HepG2 (cell line): ENCODE measurements at regions not wholly inside any gene's neighbourhood (a gene's known extent, or its start where the extent isn't known, plus 50 kb on each side); places are given as distances from the start of the nearest gene placed in this dataset.

Source experiments
- BRD4 ChIP-seq: sonication (generic); formaldehyde crosslinking; IDR thresholded peaks from 2 replicates; pipeline ENCODE4 v1.4.0; 2020; ENCODE audit warnings: missing genetic modification reagents
- CHD2 ChIP-seq: IDR thresholded peaks from 2 replicates; pipeline ENCODE4 v1.6.1; 2011; ENCODE audit warnings: low read depth, low read length, improper control_type of control experiment
- FOXK1 ChIP-seq: sonication (generic); formaldehyde crosslinking; IDR thresholded peaks from 2 replicates; pipeline ENCODE4 v1.4.0; 2020; ENCODE audit warnings: low read depth, missing genetic modification reagents, borderline replicate concordance
- HHEX ChIP-seq: IDR thresholded peaks from 2 replicates; pipeline ENCODE4 v1.6.1; 2016; ENCODE audit warnings: control low read depth
- HMGXB4 ChIP-seq, 2 experiments: sonication (generic) in 1 of 2; formaldehyde crosslinking in 1 of 2; IDR thresholded peaks; 2 replicates each; pipeline versions ENCODE4 v1.4.0 to v1.6.1; 2018 to 2020; ENCODE audit warnings: missing genetic modification reagents in 2 of 2, borderline replicate concordance in 1 of 2, low read depth in 1 of 2, mild to moderate bottlenecking in 1 of 2, missing biosample characterization in 1 of 2
- KDM6A ChIP-seq: IDR thresholded peaks from 2 replicates; pipeline ENCODE4 v1.6.1; 2016; ENCODE audit warnings: low read depth
- NFE2 ChIP-seq: sonication (generic); formaldehyde crosslinking; IDR thresholded peaks from 2 replicates; pipeline ENCODE4 v1.4.0; 2020; ENCODE audit warnings: missing genetic modification reagents
- NKX3-1 ChIP-seq: sonication (generic); formaldehyde crosslinking; IDR thresholded peaks from 2 replicates; pipeline ENCODE4 v1.5.0; 2020; ENCODE audit warnings: missing genetic modification reagents
- PITX1 ChIP-seq: sonication (generic); formaldehyde crosslinking; IDR thresholded peaks from 2 replicates; pipeline ENCODE4 v1.5.1; 2020; ENCODE audit warnings: mild to moderate bottlenecking, missing genetic modification reagents
- RBAK ChIP-seq: sonication (generic); formaldehyde crosslinking; IDR thresholded peaks from 2 replicates; pipeline ENCODE4 v1.5.1; 2020; ENCODE audit warnings: mild to moderate bottlenecking, missing genetic modification reagents
- SNAPC5 ChIP-seq: sonication (generic); formaldehyde crosslinking; IDR thresholded peaks from 2 replicates; pipeline ENCODE4 v1.8.1; 2023; ENCODE audit warnings: mild to moderate bottlenecking, missing genetic modification reagents, borderline replicate concordance
- SP1 ChIP-seq, 2 experiments: fragments of 450-650 bp in 1 of 2; sonication (generic) in 1 of 2; formaldehyde crosslinking in 1 of 2; IDR thresholded peaks; 2 replicates each; pipeline versions ENCODE4 v1.4.0 to v1.6.1; 2016 to 2020; ENCODE audit warnings: missing genetic modification reagents in 1 of 2
- TGIF2 ChIP-seq: IDR thresholded peaks from 2 replicates; pipeline ENCODE4 v1.6.1; 2016; ENCODE audit warnings: control low read depth, missing compliant biosample characterization
- ZFP36L1 ChIP-seq: sonication (generic); formaldehyde crosslinking; IDR thresholded peaks from 2 replicates; pipeline ENCODE4 v1.8.0; 2022; ENCODE audit warnings: mild to moderate bottlenecking, missing genetic modification reagents, moderate library complexity
- ZMAT3 ChIP-seq: sonication (generic); formaldehyde crosslinking; conservative IDR thresholded peaks from 2 replicates; pipeline ENCODE4 v1.7.0; 2021; ENCODE audit warnings: missing genetic modification reagents
- ZNF713 ChIP-seq: sonication (generic); formaldehyde crosslinking; IDR thresholded peaks from 2 replicates; pipeline ENCODE4 v1.4.0; 2020; ENCODE audit warnings: mild to moderate bottlenecking, missing genetic modification reagents
- ZNF747 ChIP-seq: sonication (generic); formaldehyde crosslinking; IDR thresholded peaks from 2 replicates; pipeline ENCODE4 v1.8.1; 2023; ENCODE audit warnings: missing genetic modification reagents, mild to moderate bottlenecking, borderline replicate concordance
- TF ChIP-seq, protein P1 (sequence below): sonication (generic); formaldehyde crosslinking; IDR thresholded peaks from 2 replicates; pipeline ENCODE4 v1.8.1; 2023; ENCODE audit warnings: mild to moderate bottlenecking, missing genetic modification reagents
- TF ChIP-seq, protein P2 (sequence below): sonication (generic); formaldehyde crosslinking; IDR thresholded peaks from 2 replicates; pipeline ENCODE4 v1.4.0; 2020; ENCODE audit warnings: missing genetic modification reagents

DNA sequence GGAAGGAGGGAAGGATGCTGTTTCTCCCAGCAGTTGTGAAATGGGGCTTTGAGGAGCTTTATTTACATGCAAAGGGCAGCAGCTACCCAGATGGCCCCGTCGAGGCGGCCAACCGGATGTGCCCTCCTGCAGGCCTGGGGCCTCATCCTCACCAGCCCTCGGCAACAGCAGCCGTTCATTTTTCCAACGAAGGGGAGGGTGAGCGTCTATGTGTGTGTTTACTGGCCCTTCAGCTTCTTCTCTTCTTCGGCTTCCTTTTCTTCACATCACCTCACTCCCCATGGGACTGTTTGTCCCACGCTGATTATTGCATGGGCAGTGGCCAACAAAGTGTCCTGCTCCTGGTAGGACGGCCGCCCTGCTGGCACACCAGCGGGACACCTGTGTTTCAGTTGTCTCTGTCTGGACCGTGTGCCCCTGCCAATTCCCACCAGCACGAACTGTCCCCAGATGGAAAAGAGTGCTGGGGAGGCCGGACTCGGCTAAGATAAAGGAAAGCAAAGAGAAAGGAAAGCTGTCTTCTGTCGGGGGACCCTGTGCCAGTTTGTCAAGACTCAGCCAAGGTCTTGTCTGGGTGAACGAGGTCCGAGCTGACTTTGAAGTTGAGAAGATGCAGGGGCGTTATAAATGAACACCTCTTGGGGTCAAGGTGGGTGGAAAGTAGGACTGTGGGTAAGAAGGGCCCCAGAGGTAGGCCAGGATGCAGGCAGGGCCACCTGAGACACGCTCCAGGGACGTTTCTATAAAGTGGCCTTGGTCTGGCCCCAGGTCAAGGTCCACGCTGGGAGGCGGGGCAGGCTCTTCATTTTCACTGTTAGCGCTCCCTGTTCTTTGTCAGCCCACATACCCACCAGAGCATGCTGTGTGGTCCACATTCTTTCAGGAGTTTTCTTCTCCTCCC lies 57.0 kb downstream of the FAM50B start (continued):
- TF ChIP-seq HMGXB4 (CRISPR knock-in tag; IDR thresholded peaks at IDR 0.05; ENCODE audit: borderline replicate concordance in 1 of 2, low read depth in 1 of 2): peak; percentile 54 to 67
- TF ChIP-seq NKX3-1 (CRISPR knock-in tag): peak; percentile 92
- TF ChIP-seq, protein P1, sequence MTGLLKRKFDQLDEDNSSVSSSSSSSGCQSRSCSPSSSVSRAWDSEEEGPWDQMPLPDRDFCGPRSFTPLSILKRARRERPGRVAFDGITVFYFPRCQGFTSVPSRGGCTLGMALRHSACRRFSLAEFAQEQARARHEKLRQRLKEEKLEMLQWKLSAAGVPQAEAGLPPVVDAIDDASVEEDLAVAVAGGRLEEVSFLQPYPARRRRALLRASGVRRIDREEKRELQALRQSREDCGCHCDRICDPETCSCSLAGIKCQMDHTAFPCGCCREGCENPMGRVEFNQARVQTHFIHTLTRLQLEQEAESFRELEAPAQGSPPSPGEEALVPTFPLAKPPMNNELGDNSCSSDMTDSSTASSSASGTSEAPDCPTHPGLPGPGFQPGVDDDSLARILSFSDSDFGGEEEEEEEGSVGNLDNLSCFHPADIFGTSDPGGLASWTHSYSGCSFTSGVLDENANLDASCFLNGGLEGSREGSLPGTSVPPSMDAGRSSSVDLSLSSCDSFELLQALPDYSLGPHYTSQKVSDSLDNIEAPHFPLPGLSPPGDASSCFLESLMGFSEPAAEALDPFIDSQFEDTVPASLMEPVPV: no peak
- peak; percentile 97 for TF ChIP-seq ZNF747 (CRISPR knock-in tag)
- TF ChIP-seq ZNF713 (CRISPR knock-in tag): peak; percentile 73; the same call in 1 of the 2 replicates
- TF ChIP-seq SNAPC5 (CRISPR knock-in tag): no peak
- peak; percentile 82 for TF ChIP-seq PITX1 (CRISPR knock-in tag)
- no peak; the same call in 1 of the 2 replicates for TF ChIP-seq CHD2
- TF ChIP-seq TGIF2 (CRISPR knock-in tag): 0 out of 2 replicates have a peak, but pooled peaks have one; percentile 70
- TF ChIP-seq, protein P2, sequence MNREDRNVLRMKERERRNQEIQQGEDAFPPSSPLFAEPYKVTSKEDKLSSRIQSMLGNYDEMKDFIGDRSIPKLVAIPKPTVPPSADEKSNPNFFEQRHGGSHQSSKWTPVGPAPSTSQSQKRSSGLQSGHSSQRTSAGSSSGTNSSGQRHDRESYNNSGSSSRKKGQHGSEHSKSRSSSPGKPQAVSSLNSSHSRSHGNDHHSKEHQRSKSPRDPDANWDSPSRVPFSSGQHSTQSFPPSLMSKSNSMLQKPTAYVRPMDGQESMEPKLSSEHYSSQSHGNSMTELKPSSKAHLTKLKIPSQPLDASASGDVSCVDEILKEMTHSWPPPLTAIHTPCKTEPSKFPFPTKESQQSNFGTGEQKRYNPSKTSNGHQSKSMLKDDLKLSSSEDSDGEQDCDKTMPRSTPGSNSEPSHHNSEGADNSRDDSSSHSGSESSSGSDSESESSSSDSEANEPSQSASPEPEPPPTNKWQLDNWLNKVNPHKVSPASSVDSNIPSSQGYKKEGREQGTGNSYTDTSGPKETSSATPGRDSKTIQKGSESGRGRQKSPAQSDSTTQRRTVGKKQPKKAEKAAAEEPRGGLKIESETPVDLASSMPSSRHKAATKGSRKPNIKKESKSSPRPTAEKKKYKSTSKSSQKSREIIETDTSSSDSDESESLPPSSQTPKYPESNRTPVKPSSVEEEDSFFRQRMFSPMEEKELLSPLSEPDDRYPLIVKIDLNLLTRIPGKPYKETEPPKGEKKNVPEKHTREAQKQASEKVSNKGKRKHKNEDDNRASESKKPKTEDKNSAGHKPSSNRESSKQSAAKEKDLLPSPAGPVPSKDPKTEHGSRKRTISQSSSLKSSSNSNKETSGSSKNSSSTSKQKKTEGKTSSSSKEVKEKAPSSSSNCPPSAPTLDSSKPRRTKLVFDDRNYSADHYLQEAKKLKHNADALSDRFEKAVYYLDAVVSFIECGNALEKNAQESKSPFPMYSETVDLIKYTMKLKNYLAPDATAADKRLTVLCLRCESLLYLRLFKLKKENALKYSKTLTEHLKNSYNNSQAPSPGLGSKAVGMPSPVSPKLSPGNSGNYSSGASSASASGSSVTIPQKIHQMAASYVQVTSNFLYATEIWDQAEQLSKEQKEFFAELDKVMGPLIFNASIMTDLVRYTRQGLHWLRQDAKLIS: no peak
- TF ChIP-seq BRD4 (CRISPR knock-in tag): peak; percentile 81
- TF ChIP-seq HHEX (CRISPR knock-in tag): no peak; the same call in 1 of the 2 replicates
- TF ChIP-seq SP1 (IDR thresholded peaks at IDR 0.05): no peak
- peak; percentile 49; the same call in 1 of the 2 replicates for TF ChIP-seq SP1 (CRISPR knock-in tag; IDR thresholded peaks at IDR 0.05)
- peak; percentile 74; the same call in 1 of the 2 replicates for TF ChIP-seq ZMAT3 (CRISPR knock-in tag)
- peak; percentile 96 for TF ChIP-seq KDM6A (CRISPR knock-in tag)
- TF ChIP-seq NFE2 (CRISPR knock-in tag): no peak
- TF ChIP-seq FOXK1 (CRISPR knock-in tag): peak; percentile 75; the same call in 1 of the 2 replicates
- TF ChIP-seq RBAK (CRISPR knock-in tag): peak; percentile 65; the same call in 1 of the 2 replicates
- TF ChIP-seq ZFP36L1: 0 out of 2 replicates have a peak, but pooled peaks have one; percentile 3
